Renal cortex interstitium (tissue), 11 donors: ENCODE measurements at regions not wholly inside any gene's neighbourhood (a gene's known extent, or its start where the extent isn't known, plus 50 kb on each side); places are given as distances from the start of the nearest gene placed in this dataset.

Source experiments
- DNase-seq, 11 donors: peaks; one replicate each; pipeline ENCODE4 v3.0.0-alpha.2; 2013; ENCODE audit warnings: low read depth in 9 of 11, low spot score in 4 of 11; ENCODE audit errors: extremely low read depth in 1 of 11

- DNase-seq = no peak
These were observed 170.9 kb upstream of the ZEB2 start for GRCh38 chr2:144690771-144691170.

GRCh38 chr2:144686518-144687215 is 166.7 kb upstream of the ZEB2 start:
- DNase-seq = no peak

GRCh38 chr2:144683966-144684365 is 164.0 kb upstream of the ZEB2 start:
- DNase-seq = no peak

- DNase-seq = no peak
These were observed 163.3 kb upstream of the ZEB2 start for GRCh38 chr2:144683107-144683753.

GRCh38 chr2:144682248-144682647 is 162.3 kb upstream of the ZEB2 start:
- no peak for DNase-seq

GRCh38 chr2:144681389-144681788 is 161.5 kb upstream of the ZEB2 start:
- no peak for DNase-seq

- no peak for DNase-seq
These were observed 160.0 kb upstream of the ZEB2 start for GRCh38 chr2:144679942-144680341.

GRCh38 chr2:144678736-144679135 is 158.8 kb upstream of the ZEB2 start:
- peak in 3 of 11 donors; percentile 32 to 51 (median 37) for DNase-seq

GRCh38 chr2:144675731-144676130 is 155.8 kb upstream of the ZEB2 start:
- DNase-seq = no peak

GRCh38 chr2:144675331-144675730 is 155.4 kb upstream of the ZEB2 start:
- no peak for DNase-seq

- no peak for DNase-seq
These were observed 154.2 kb upstream of the ZEB2 start for GRCh38 chr2:144674071-144674470.

- no peak for DNase-seq
These were observed 153.5 kb upstream of the ZEB2 start for GRCh38 chr2:144673456-144673855.

GRCh38 chr2:144671695-144672455 is 152.0 kb upstream of the ZEB2 start:
- DNase-seq = no peak

GRCh38 chr2:144670738-144671137 is 150.8 kb upstream of the ZEB2 start:
- DNase-seq = no peak

- no peak for DNase-seq
These were observed 150.2 kb upstream of the ZEB2 start for GRCh38 chr2:144670080-144670479.

GRCh38 chr2:144669196-144669987 is 149.5 kb upstream of the ZEB2 start:
- DNase-seq = no peak

- no peak for DNase-seq
These were observed 148.7 kb upstream of the ZEB2 start for GRCh38 chr2:144668493-144669110.

- DNase-seq = no peak
These were observed 146.1 kb upstream of the ZEB2 start for GRCh38 chr2:144666032-144666431.

GRCh38 chr2:144663207-144663606 is 143.3 kb upstream of the ZEB2 start:
- DNase-seq = no peak
